HL-60/S4 treated with retinoic acid at 250 ng/mL for 4 days and 3 days (cell line): ENCODE measurements at regions not wholly inside any gene's neighbourhood (a gene's known extent, or its start where the extent isn't known, plus 50 kb on each side); places are given as distances from the start of the nearest gene placed in this dataset.

Experiments
- in situ Hi-C: fragments of 300-500 bp; cut with MboI; formaldehyde crosslinking; loops from 2 replicates; pipeline ENCODE4 v1.7.0; 2022; ENCODE audit warnings: low sequenced_read_pairs

DNA sequence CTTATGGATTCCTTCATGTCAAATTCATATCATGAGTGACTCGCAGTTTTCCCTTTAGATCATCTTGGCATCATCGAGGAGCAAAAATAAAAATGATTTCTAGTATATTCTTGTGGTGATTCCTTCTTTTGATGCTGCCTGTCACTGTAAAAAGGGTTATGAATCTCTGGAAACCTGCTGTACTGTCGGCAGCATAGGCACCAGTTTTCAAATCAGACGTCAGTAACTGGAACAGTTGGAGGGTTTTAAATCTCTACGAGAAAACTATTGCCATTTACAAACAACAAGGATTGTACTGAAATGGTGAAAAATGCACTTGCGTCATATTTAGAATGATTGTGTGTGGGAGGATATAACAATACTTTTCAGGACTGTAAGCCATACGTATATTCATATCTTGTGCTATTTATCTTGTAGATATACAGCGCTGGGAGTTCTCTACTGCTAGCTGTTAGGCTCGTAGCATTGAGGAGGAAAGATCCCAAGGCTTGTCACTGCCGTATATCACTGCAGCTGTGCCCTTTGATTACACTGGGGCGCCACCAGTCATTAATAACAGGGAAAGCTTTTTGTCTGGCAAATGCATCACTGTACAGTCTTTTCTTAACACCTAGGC is 320.7 kb downstream of the MTX2 start:
- in situ Hi-C loops = no loop called here

DNA sequence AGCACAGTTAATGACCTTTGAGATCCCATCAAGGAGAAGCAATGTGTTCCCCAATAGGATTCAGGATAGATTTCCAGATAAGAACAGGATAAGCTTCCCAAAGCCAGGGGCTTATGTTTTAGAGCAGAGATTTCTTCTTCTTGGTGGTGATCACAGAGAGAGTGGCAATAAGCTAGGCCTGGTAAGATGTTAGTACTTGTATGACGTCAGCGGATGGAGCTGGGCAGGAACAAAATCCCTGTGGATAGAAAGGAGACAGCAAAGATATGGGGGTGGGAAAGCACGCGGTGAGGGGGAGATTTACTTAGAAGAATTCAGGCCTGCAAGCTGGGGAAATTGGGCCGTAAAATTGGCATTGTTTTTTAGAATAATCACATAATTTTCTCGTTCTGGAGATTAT is 323.0 kb downstream of the MTX2 start:
- in situ Hi-C loops = no loop called here

DNA sequence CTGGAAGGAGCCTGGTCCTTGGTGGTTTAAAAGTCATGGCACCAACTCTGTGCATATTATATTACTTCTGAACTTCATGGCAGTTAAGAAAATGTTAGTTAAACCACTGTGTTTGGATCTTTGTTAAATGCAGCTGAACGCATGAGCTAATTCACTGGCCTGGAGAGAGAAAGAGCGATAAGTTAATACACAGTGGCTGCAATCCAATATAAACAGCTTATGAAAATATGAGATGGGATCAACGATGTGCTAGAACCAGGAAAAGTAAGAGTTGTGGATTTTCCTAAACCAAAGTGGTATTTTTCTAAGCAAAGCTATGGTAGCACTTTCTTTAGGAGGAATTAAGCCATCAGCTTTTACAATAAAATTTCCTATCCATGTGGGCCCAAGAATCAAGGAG is 326.7 kb downstream of the MTX2 start:
- in situ Hi-C loops = no loop called here

DNA sequence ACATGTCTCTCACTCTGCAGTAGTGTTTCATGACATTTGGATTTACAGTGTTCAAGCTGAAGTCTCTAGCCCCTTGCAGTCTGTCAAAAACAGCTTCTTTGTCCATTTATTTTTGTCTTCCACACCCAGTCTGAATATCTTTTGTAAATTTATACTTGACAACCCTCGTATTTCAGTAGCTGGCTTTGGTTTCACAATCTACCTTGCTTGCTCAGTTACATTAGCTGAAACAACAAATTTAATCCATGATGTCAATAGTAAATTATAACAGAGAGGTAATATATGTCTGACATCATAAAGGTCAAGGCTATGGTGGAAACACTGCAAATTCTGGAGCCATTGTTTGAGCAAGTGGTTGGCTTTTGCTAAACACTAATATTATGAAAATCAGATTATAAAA is 328.7 kb downstream of the MTX2 start:
- in situ Hi-C loops = no loop called here

DNA sequence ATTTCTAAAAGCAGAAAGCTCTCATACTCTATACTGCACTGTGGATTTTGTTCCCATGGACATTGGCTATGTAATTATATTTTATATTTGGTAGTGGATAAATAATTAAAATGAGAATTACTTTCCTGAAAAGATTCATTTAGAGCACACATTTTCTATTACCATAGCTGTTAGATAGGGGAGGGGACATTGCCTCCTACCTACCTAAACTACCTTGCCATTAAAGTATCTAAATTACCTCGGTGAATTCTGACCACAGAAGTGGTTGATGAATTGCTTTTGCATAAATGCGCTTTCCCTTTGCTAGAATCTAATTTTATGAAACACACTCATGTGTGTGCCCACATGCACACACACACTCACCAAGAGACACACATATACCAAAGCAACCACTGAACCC is 329.1 kb downstream of the MTX2 start:
- in situ Hi-C loops = no loop called here

DNA sequence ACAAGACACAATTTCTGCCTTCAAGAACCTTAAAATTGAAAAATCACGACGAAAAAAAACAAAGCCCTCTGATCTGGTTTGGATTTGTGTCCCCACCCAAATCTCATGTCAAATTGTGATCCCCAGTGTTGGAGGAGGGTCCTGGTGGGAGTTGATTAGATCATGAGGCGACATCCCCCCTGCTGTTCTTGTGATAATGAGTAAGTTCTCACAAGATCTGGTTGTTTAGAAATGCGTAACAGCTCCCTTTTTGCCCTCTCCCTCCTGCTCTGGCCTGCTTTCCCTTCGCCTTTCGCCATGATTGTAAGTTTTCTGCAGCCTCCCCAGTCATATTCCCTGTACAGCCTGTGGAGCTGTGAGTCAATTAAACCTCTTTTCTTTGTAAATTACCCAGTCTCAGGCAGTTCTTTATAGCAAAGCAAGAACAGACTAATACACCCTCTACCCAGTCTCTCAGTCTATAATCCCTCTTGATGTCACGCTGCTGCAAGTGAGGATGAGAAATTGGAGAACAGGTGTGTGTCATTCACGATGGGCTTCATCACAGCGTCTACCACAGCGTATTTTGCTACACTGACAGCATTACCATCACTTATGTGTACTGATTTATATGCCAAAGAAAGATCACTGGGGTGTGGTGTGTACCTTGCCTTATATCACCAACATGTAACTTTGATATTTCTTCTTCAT is 330.7 kb downstream of the MTX2 start:
- in situ Hi-C loops = no loop called here

DNA sequence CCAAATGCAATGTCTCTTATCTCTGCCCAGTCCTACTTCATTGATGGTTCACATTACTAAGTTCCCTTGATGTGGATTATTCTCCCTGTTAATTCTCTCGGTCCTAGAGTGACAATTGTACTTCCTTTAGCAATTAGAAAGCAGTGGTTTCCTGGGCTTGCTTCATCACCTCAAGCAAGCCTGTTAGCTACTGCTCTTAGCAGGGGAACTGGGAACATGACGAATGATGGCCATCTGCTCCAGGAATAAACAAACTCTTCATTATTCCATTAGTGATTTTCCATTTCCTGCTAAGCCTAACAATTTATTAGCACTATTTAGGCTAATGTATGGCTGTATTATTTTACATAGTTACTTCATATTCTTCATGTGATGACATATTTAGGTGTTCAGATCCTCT is 331.8 kb downstream of the MTX2 start:
- in situ Hi-C loops = no loop called here

DNA sequence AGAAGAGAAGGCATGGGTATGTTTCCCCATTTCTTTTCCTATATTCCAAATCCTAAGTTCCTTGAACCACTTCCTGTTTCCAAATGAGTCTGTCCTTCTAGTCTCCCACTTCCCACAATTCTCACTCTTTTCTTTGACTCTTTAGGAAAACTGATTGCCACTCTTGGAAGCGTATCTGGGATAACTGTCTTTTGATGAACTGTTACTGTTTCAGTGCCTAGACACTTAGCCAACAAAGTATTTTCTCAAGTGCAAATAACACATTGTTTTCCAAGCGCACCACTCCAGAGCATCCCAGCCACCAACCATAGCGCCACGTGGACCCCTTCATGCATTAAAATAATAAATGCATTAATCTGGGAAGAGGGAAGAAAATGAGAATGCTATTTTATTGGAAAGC is 342.8 kb downstream of the MTX2 start:
- in situ Hi-C loops = no loop called here

DNA sequence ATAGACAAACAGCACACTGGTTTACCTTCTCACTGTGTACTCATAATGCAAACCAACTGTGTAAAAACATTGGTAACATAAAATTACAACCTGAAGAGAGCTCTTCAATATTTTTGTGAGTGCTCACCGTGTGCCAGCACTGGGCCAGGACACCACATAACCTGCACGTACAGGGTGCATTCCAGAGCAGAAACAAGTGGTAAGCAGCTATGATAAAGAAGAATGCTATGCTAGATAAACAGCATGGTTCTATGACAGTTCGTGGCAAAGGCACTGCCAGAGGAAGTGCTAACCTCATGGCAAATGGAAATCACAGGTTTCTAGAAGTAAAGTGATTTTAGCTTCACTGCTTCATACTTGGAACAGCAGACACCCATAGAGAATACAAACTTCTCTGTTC is 343.5 kb downstream of the MTX2 start:
- in situ Hi-C loops = no loop called here

DNA sequence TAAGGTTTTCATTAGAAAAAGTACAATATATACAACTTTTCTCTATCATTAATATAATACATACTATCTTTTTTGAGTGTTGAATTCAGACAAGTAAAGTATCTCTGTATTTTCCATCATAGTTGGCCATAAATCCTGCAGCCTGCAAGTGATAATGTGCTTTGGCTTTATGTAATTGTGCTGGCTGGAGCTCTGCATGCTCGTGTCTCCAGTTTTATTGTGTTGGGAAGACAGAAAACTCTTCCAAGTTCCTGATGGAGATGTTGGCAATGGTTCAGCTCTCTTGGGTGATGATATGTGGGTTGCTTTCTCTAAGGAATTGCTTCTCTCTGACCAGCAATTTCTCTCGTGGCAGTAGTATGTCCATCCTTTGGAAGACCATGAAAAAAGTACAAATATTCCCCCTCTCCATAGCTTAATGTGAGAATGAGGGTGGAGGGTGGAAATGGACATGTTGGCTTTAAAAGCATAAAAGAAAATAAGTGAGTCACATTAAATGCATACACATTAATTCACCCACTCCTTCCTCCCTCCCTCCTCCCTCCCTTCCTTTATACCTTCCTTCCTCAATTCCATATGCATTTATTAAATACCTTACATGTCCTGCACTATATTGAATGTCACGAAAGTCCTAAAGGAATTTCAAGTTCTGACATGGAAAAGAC is 344.2 kb downstream of the MTX2 start:
- in situ Hi-C loops = no loop called here

DNA sequence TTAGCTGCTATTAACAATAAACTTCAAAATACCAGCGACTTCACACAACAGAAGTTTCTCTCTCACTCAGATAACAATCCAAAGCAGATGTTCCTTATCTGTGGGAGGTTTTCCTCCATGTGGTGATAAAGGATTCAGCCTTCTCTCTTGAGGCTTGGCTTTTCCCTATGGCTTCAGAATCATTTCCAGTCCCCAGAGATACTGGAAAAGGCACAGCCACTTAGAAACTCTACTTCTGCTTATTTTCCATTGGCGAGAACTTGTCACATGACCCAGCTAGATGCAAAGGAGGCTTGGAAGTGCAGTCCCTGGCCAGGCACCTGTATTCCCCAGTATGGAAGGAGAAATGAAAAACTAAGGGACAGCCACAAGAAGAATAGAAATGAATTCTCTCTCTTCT is 344.8 kb downstream of the MTX2 start:
- in situ Hi-C loops = no loop called here

DNA sequence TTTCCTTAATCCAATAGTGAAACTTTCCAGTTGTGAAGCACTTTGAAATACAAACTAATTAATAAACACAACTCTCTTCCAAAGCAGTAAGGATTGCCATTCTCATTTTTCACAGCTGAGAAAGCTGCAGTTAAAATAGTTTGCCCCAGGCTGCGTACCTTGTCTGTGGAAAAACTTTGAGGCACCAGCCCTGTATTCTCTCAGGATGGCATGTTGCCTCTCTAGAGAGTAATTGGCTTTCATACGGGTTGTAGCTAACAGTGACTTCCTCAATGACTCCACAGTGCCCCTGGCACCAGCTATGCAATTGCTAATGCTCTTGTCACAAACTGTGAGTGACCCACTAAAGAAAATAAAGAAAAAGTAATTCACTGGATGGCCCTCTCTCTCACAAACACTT is 345.7 kb downstream of the MTX2 start:
- in situ Hi-C loops = no loop called here

DNA sequence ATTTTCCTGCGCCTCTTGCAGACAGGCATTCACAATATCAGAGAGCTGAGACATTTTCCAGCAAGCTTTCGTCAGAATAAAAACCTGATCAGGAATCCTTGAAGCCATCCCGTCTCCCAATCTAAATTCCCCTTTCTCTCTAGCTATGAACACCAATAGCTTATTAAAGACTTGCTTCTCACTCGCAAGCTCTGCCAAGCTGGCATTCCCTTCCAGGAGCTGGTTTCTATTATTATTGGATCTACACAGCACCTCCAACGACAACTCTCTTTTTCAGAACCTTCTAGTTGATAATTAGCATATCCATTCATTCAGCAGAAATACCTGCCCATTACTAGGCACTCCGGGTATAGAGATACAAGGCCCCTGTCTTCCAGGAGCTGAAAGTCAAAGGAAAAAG is 350.3 kb downstream of the MTX2 start:
- in situ Hi-C loops = no loop called here

DNA sequence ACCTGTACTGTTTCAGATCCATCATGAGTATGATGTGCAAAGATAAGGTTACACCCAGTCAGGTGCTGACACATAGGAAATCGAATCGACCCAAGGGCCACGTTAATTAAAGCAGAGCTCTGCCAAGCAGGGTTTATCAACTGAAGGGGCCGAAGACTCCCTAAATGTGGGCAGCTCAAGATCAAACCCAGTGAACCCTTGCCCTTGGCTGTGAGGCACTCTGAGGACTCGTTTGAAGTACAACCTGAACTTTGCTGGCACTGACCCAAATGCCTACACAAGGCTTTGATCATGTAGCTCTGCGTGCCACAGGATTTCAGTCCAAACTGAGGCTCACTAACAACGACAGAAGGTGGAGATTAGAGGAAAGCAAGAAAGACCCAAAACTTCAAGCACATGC is 352.1 kb downstream of the MTX2 start:
- in situ Hi-C loops = no loop called here

DNA sequence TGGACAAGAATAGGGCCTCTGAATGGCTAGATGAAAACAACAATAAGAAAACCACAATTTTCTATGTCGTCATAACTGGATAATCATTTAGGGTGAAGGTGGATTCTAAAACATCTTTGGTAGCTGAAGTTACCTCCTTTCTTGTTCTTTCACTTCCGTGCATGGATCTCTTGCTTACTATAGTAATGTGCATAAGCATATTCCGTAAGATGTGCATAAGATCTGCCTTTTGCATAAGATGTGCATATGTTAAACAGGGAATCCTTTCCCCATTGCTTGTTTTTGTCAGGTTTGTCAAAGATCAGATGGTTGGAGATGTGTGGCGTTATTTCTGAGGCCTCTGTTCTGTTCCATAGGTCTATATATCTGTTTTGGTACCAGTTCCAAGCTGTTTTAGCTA is 353.6 kb downstream of the MTX2 start:
- in situ Hi-C loops = no loop called here

DNA sequence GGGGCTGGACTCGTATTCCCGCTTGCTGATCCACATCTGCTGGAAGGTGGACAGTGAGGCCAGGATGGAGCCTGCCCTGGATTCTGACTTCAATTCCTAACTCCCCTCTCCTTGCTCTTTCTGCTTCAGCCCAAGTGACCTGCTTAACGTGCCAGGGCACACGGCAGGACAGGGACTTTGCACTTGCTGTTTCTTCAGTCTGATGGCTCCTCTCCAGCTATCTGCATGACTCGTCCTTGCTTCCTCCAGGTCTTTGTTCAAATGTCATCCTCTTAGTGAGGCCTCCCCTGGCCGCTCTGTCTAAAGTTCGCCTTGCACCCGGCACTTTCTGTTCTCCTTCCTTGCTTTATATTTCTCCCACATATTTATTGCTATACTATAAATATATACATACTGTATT is 357.6 kb downstream of the MTX2 start:
- in situ Hi-C loops = no loop called here

DNA sequence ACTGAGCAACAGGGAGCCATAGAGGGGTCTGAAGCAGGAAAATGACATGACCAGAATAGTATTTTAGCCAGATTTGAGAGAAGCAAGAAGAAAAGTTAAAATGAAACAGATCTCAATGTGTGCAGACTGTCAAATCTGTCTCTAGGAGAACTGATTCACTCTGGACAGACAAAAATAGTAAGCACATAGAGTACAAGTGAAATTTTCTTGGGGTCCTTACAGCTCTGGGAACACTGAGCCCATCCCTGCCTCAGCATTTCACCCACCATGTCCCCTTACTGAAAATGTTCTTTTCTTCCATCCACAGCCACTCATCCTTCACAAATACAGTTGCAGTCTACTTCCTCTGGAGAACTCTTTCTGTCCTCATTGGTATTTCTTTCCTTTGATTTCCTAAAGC is 359.2 kb downstream of the MTX2 start:
- in situ Hi-C loops = no loop called here

DNA sequence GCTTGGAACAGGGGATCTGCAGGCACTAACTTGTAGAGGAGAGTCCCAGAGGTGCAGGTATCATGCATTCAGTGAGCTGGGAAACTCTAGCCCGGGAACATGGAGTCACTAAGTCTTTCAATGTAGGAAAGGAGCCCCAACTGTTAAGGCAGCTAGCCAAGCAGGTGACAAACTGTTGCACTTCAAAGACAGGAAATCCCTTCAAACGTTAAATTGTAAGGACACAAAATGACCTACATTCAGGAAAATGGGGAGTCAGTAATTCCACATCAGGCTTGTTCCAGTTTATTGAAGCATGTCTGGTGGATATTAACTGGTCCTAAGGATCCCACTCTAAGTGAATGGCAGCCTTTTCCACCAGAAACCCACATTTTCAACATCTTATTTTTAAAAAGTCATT is 364.5 kb downstream of the MTX2 start:
- in situ Hi-C loops = no loop called here

DNA sequence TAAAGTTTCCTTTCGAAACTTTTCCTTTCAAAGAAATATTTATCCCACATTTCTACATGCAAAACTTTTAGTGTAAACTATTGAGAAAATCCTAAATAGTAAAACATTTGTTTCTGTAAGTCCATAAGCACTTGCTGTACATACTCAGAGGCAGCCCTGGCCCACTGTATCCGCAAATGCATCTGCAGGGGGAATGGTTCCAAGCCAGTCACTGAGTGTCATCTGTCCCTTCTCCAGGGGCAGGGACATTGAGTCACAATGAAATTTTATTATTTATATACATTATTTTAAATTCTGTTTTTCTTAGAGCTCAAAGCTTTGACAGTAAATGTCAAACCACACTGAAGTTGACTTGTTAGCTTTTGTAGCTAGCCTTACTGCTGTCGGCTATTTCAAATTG is 367.2 kb downstream of the MTX2 start:
- in situ Hi-C loops = no loop called here

DNA sequence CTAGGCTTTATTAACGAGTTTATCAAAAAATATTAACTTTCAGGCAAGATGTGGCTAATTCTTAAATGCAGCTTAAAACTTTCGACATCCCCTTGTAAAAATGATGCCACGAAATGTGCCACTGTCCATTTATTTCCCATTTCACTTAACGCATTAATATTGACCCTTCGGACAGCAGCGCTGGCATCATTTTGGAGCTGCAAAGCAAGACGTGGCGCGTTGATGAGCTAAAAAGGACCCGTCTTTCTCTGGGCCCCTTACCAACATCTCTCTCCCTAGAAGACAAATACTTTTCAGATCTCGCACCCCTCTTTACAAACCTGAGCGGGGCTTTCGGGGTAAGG is 367.9 kb downstream of the MTX2 start:
- in situ Hi-C loops = no loop called here

DNA sequence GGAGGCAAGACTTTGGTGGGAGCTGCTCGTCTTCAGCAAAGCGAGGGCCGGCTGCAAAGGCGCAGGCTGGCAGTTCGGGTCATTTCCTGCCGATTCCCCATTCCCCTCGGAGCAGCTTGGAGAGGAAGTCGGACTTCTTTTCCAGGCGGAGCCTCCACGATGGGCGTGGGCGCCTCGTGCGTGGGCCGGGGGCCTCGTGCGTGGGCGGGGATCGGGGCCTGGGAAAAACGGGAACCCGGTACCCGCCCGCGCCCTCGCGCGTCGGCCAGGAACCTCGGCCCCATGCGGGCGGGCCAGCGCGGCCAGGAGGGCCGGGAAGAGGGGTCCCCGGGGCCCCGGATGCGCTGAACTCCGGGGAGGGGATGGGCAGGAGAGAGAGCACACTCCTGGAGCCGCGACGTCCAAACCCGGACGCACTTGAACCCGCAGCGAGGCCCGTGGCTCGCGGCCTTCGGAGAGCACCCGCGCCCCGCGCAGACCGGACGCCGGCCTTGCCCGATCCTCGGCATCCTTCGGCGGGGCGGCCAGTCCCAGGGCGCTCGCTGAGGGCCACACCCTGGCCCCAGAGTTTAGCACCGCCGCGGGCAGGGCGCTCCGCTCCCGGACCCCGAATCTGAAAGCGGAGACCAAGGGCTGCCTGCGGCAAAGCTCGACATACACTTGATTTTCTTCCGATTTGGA is 368.4 kb downstream of the MTX2 start:
- in situ Hi-C loops = no loop called here
